H1 (cell line): ENCODE measurements at regions not wholly inside any gene's neighbourhood (a gene's known extent, or its start where the extent isn't known, plus 50 kb on each side); places are given as distances from the start of the nearest gene placed in this dataset.

Experiments
- CTCF ChIA-PET: fragments of 300-600 bp; sonication (Branson Sonifier 250); formaldehyde crosslinking; loops from one replicate; lab custom pipeline; 2021; ENCODE audit not compliant: partially characterized antibody; lab: Charles Lee
- POLR2A ChIA-PET: fragments of 300-600 bp; sonication (Branson Sonifier 250); formaldehyde crosslinking; loops from one replicate; lab custom pipeline; 2021; ENCODE audit warnings: inconsistent platforms; ENCODE audit not compliant: partially characterized antibody; lab: Charles Lee
- DNase-seq, 2 experiments: peaks; one replicate each; pipeline versions ENCODE4 v3.0.0 to v3.0.0-alpha.2; 2010 to 2022; ENCODE audit warnings: low spot score in 2 of 2, low read depth in 1 of 2, mixed read lengths in 1 of 2
- FAIRE-seq: peaks from 2 replicates; lab custom pipeline; 2011; peaks lifted over from hg19 to GRCh38; lab: Jason Lieb, UNC
- H2AFZ ChIP-seq: 2 replicates; pipeline ENCODE4 v1.8.1; 2012; ENCODE audit warnings: low read length, inconsistent platforms
- H2AK5ac ChIP-seq: 2 replicates; pipeline ENCODE4 v1.6.1; 2013; ENCODE audit warnings: low read depth, low read length
- H2BK120ac ChIP-seq: replicated peaks from 2 replicates; pipeline ENCODE3; 2013; ENCODE audit warnings: low read depth, low read length, inconsistent platforms
- H2BK12ac ChIP-seq: 2 replicates; pipeline ENCODE4 v1.6.1; 2013; ENCODE audit warnings: low read depth, low read length
- H2BK15ac ChIP-seq: 2 replicates; pipeline ENCODE4 v1.6.1; 2013; ENCODE audit warnings: low read length
- H2BK20ac ChIP-seq: 2 replicates; pipeline ENCODE4 v1.6.1; 2013; ENCODE audit warnings: low read length
- H2BK5ac ChIP-seq: 2 replicates; pipeline ENCODE4 v1.6.1; 2013; ENCODE audit warnings: low read depth, low read length
- H3K14ac ChIP-seq: 2 replicates; pipeline ENCODE4 v1.6.1; 2013; ENCODE audit warnings: inconsistent platforms; ENCODE audit not compliant: insufficient read length
- H3K18ac ChIP-seq: 2 replicates; pipeline ENCODE4 v1.6.1; 2013; ENCODE audit warnings: low read length; ENCODE audit errors: extremely low read depth
- H3K23ac ChIP-seq: 2 replicates; pipeline ENCODE4 v1.6.1; 2013; ENCODE audit warnings: inconsistent platforms; ENCODE audit not compliant: insufficient read length
- H3K23me2 ChIP-seq: 2 replicates; pipeline ENCODE4 v1.6.1; 2013; ENCODE audit warnings: low read depth, low read length
- H3K27ac ChIP-seq: 2 replicates; pipeline ENCODE4 v1.6.1; 2011; ENCODE audit warnings: low read depth, low read length, inconsistent platforms
- H3K27me3 ChIP-seq, 4 experiments: replicated peaks in 1 of 4; 1 replicate in 1 of 4; 2 replicates in 3 of 4; pipeline versions ENCODE4 v1.6.1 to v1.8.1; 2011 to 2013; ENCODE audit warnings: low read length in 3 of 4, mild to moderate bottlenecking in 3 of 4, inconsistent platforms in 2 of 4, mixed read lengths in 2 of 4, moderate library complexity in 1 of 4; ENCODE audit not compliant: control insufficient read depth in 3 of 4, insufficient read depth in 3 of 4; ENCODE audit errors: extremely low read depth in 1 of 4
- H3K36me3 ChIP-seq, 4 experiments: 2 replicates each; pipeline versions ENCODE4 v1.6.1 to v1.8.1; 2011 to 2013; ENCODE audit warnings: mild to moderate bottlenecking in 4 of 4, low read length in 3 of 4, moderate library complexity in 2 of 4, control low read depth in 1 of 4, inconsistent platforms in 1 of 4; ENCODE audit not compliant: insufficient read depth in 4 of 4, control insufficient read depth in 2 of 4
- H3K4ac ChIP-seq: replicated peaks from 2 replicates; pipeline ENCODE3; 2013; ENCODE audit warnings: low read length, low read depth, mixed read lengths, inconsistent platforms; ENCODE audit not compliant: insufficient read length
- H3K4me1 ChIP-seq, 4 experiments: replicated peaks in 1 of 4; 1 replicate in 1 of 4; 2 replicates in 3 of 4; pipeline versions ENCODE4 v1.6.1 to v1.8.1; 2011 to 2013; ENCODE audit warnings: low read length in 3 of 4, inconsistent platforms in 2 of 4, mixed read lengths in 1 of 4; ENCODE audit not compliant: insufficient read depth in 4 of 4, control insufficient read depth in 3 of 4
- H3K4me2 ChIP-seq, 2 experiments: 2 replicates each; pipeline versions ENCODE4 v1.6.1 to v1.8.1; 2011 to 2013; ENCODE audit warnings: low read depth in 2 of 2, low read length in 2 of 2, control low read depth in 1 of 2, inconsistent platforms in 1 of 2, mild to moderate bottlenecking in 1 of 2; ENCODE audit not compliant: insufficient read depth in 1 of 2
- H3K4me3 ChIP-seq, 4 experiments: fragments of 200-600, 300-600 bp in 1 of 4; sonication (generic), shearing (Covaris generic), sonication (Bioruptor Twin) in 1 of 4; 2 replicates each; pipeline versions ENCODE4 v1.5.1 to v1.8.1; 2011 to 2016; ENCODE audit warnings: low read length in 4 of 4, low read depth in 3 of 4, control low read depth in 2 of 4, inconsistent platforms in 2 of 4, mild to moderate bottlenecking in 2 of 4, mixed read lengths in 1 of 4, moderate library complexity in 1 of 4; ENCODE audit not compliant: insufficient read depth in 2 of 4; ENCODE audit errors: extremely low read depth in 1 of 4
- H3K56ac ChIP-seq: replicated peaks from 2 replicates; pipeline ENCODE3; 2013; ENCODE audit warnings: low read depth, mild to moderate bottlenecking, mixed read lengths, low read length, inconsistent platforms; ENCODE audit not compliant: insufficient read length
- H3K79me1 ChIP-seq: 2 replicates; pipeline ENCODE4 v1.6.1; 2013; ENCODE audit warnings: low read depth, low read length, control low read depth
- H3K79me2 ChIP-seq, 2 experiments: 2 replicates each; pipeline versions ENCODE4 v1.6.1 to v1.8.1; 2012 to 2013; ENCODE audit warnings: low read length in 2 of 2, mild to moderate bottlenecking in 2 of 2, inconsistent platforms in 1 of 2; ENCODE audit not compliant: insufficient read depth in 2 of 2, control insufficient read depth in 1 of 2
- H3K9ac ChIP-seq, 4 experiments: replicated peaks in 1 of 4; 1 replicate in 1 of 4; 2 replicates in 3 of 4; pipeline versions ENCODE4 v1.6.1 to v1.8.1; 2011 to 2013; ENCODE audit warnings: low read depth in 3 of 4, low read length in 3 of 4, control low read depth in 2 of 4, mild to moderate bottlenecking in 2 of 4, moderate library complexity in 2 of 4, inconsistent platforms in 1 of 4; ENCODE audit errors: extremely low read depth in 1 of 4
- H3K9me3 ChIP-seq, 2 experiments: 2 replicates each; pipeline versions ENCODE4 v1.6.1 to v1.8.1; 2012 to 2013; ENCODE audit warnings: mild to moderate bottlenecking in 2 of 2, moderate library complexity in 2 of 2, control low read depth in 1 of 2, inconsistent platforms in 1 of 2, low read depth in 1 of 2, low read length in 1 of 2, mixed read lengths in 1 of 2; ENCODE audit not compliant: insufficient read depth in 2 of 2
- H4K20me1 ChIP-seq, 2 experiments: replicated peaks in 1 of 2; 2 replicates each; pipeline versions ENCODE3 to v1.8.1; 2011 to 2013; ENCODE audit warnings: inconsistent platforms in 2 of 2, low read length in 2 of 2, mild to moderate bottlenecking in 1 of 2; ENCODE audit not compliant: insufficient read depth in 2 of 2, control insufficient read depth in 1 of 2
- H4K5ac ChIP-seq: 2 replicates; pipeline ENCODE4 v1.6.1; 2013; ENCODE audit warnings: low read length, low read depth, mixed read lengths, inconsistent platforms; ENCODE audit not compliant: insufficient read length
- H4K8ac ChIP-seq: 2 replicates; pipeline ENCODE4 v1.8.0; 2013; ENCODE audit warnings: mild to moderate bottlenecking, moderate library complexity, low read length, inconsistent platforms; ENCODE audit not compliant: insufficient read depth; ENCODE audit errors: extremely low read depth
- H4K91ac ChIP-seq: replicated peaks from 2 replicates; pipeline ENCODE3; 2013; ENCODE audit warnings: low read length, mixed read lengths, inconsistent platforms; ENCODE audit not compliant: insufficient read length
- ATF2 ChIP-seq: IDR thresholded peaks from 2 replicates; pipeline ENCODE4 v1.6.1; 2012; ENCODE audit warnings: low read length, inconsistent platforms
- BCL11A ChIP-seq, 2 experiments: IDR thresholded peaks; one replicate each; pipeline ENCODE4 v1.6.1; 2011; ENCODE audit warnings: low read depth in 2 of 2, low read length in 2 of 2, mild to moderate bottlenecking in 2 of 2
- EGR1 ChIP-seq: IDR thresholded peaks from 2 replicates; pipeline ENCODE4 v1.6.1; 2011; ENCODE audit warnings: low read depth, low read length, borderline replicate concordance
- KDM4A ChIP-seq: IDR thresholded peaks from one replicate; pipeline ENCODE4 v1.7.1; 2012; ENCODE audit warnings: low read depth, mild to moderate bottlenecking, moderate library complexity, low read length, inconsistent platforms; ENCODE audit not compliant: severe bottlenecking
- NRF1 ChIP-seq: IDR thresholded peaks from 2 replicates; pipeline ENCODE4 v1.6.1; 2011; ENCODE audit warnings: mild to moderate bottlenecking, low read depth, low read length, improper control_type of control experiment
- SAP30 ChIP-seq: fragments of 300-600 bp; sonication (generic); IDR thresholded peaks from 2 replicates; pipeline ENCODE4 v1.7.1; 2012; ENCODE audit warnings: low read length, moderate library complexity, mild to moderate bottlenecking, inconsistent platforms; ENCODE audit not compliant: insufficient read depth, insufficient replicate concordance
- SIX5 ChIP-seq: IDR thresholded peaks from 2 replicates; pipeline ENCODE4 v1.6.1; 2011; ENCODE audit warnings: mild to moderate bottlenecking, low read depth, low read length
- TAF1 ChIP-seq: IDR thresholded peaks from 2 replicates; pipeline ENCODE4 v1.6.1; 2011; ENCODE audit warnings: mild to moderate bottlenecking, low read depth, low read length
- USF2 ChIP-seq: IDR thresholded peaks from 2 replicates; pipeline ENCODE4 v1.6.1; 2011; ENCODE audit warnings: low read length, improper control_type of control experiment
- WGBS, 2 experiments: shearing (Covaris generic) in 1 of 2; methylation state at CpG; one replicate each; pipeline versions ENCODE4 v1.1.6 to v1.1.7; 2013 to 2015; ENCODE audit warnings: low lambda C conversion rate in 2 of 2, mixed read lengths in 2 of 2, inconsistent platforms in 1 of 2, low coverage in 1 of 2, missing lambda C conversion rate in 1 of 2; ENCODE audit not compliant: insufficient replicate concordance in 2 of 2, insufficient coverage in 1 of 2, insufficient read length in 1 of 2; ENCODE audit errors: extremely low coverage in 1 of 2, missing lambda C conversion rate in 1 of 2; 5-methylcytosine and 5-hydroxymethylcytosine counted together

GRCh38 chr3:80213086-80213485, 445.3 kb upstream of the ROBO1 start:
- H3K27ac ChIP-seq: no peak overlapping the region
- POLR2A ChIA-PET: no interaction called here
- H4K20me1 ChIP-seq: no peaks in the 10 kb centered on the region
- no peaks in the 10 kb centered on the region for H3K27me3 ChIP-seq
- no peaks in the 10 kb centered on the region for H3K79me2 ChIP-seq
- no peaks in the 10 kb centered on the region for H3K23me2 ChIP-seq
- no peak overlapping the region for H3K9ac ChIP-seq
- H4K5ac ChIP-seq: no peak overlapping the region
- no peak overlapping the region for H3K18ac ChIP-seq
- no peaks in the 10 kb centered on the region for H3K9me3 ChIP-seq
- H2BK20ac ChIP-seq: no peak overlapping the region
- WGBS, 2 experiments: 91% methylated on average over 4 of the region's 4 CpGs; no CpG with 5 or more reads in 1 of the 2 experiments
- H2BK15ac ChIP-seq: no peak overlapping the region
- H3K4me1 ChIP-seq: peaks cover 0 to 4% (median 1%) of the 10 kb centered on the region in 4 experiments; a peak in 5 of 7 replicates
- H3K4me3 ChIP-seq: no peak overlapping the region
- no peak overlapping the region for H4K91ac ChIP-seq
- H3K36me3 ChIP-seq: no peaks in the 10 kb centered on the region
- no peak overlapping the region for H3K14ac ChIP-seq
- H2AFZ ChIP-seq: no peak overlapping the region
- H3K23ac ChIP-seq: no peak overlapping the region
- no peak for DNase-seq
- no peak overlapping the region for H4K8ac ChIP-seq
- no peak overlapping the region for H2BK120ac ChIP-seq
- no peak overlapping the region for H3K4me2 ChIP-seq
- H2AK5ac ChIP-seq: no peak overlapping the region
- H2BK5ac ChIP-seq: no peak overlapping the region
- no peaks in the 10 kb centered on the region for H3K79me1 ChIP-seq
- FAIRE-seq: no peak
- no peak overlapping the region for H3K56ac ChIP-seq
- H2BK12ac ChIP-seq: no peak overlapping the region
- H3K4ac ChIP-seq: no peak overlapping the region
- CTCF ChIA-PET: no interaction called here
- TF ChIP-seq ATF2 (no peak), USF2 (no peak), KDM4A (no peak), EGR1 (no peak), TAF1 (no peak), BCL11A (IDR thresholded peaks at IDR 0.05; ENCODE audit: low read depth in 2 of 2, low read length in 2 of 2) (no peak), NRF1 (no peak), SIX5 (no peak), SAP30 (no peak)
